Keratinocyte (primary cell): ENCODE measurements at regions not wholly inside any gene's neighbourhood (a gene's known extent, or its start where the extent isn't known, plus 50 kb on each side); places are given as distances from the start of the nearest gene placed in this dataset.
A peak's percentile ranks its signal among the peaks of the same experiment; 100 is the strongest.

Experiments used
- DNase-seq: peaks from one replicate; pipeline ENCODE4 v3.0.0-alpha.2; 2011; ENCODE audit warnings: low read depth, missing footprints, low spot score
- FAIRE-seq: peaks from 2 replicates; lab custom pipeline; 2011; peaks lifted over from hg19 to GRCh38; lab: Jason Lieb, UNC
- H2AFZ ChIP-seq: 2 replicates; pipeline ENCODE4 v1.6.0; 2012; ENCODE audit warnings: low read length, control low read depth, inconsistent platforms; ENCODE audit not compliant: control insufficient read depth
- H3K27ac ChIP-seq: 2 replicates; pipeline ENCODE4 v1.5.1; 2011; ENCODE audit warnings: low read length; ENCODE audit not compliant: control insufficient read depth, insufficient read depth
- H3K27me3 ChIP-seq: 3 replicates; pipeline ENCODE4 v1.6.0; 2011; ENCODE audit warnings: low read length; ENCODE audit not compliant: control insufficient read depth, insufficient read depth; ENCODE audit errors: extremely low read depth
- H3K36me3 ChIP-seq, 2 experiments: 2 replicates in 1 of 2; 3 replicates in 1 of 2; pipeline ENCODE4 v1.5.1; 2011; ENCODE audit warnings: low read length in 2 of 2, mild to moderate bottlenecking in 1 of 2; ENCODE audit not compliant: control insufficient read depth in 2 of 2, insufficient read depth in 2 of 2; ENCODE audit errors: extremely low read depth in 1 of 2
- H3K4me1 ChIP-seq: 3 replicates; pipeline ENCODE4 v1.5.1; 2011; ENCODE audit warnings: low read length; ENCODE audit not compliant: control insufficient read depth, insufficient read depth; ENCODE audit errors: extremely low read depth
- H3K4me2 ChIP-seq: 3 replicates; pipeline ENCODE4 v1.6.0; 2011; ENCODE audit warnings: low read depth, low read length; ENCODE audit not compliant: control insufficient read depth, insufficient read depth; ENCODE audit errors: extremely low read depth
- H3K4me3 ChIP-seq, 3 experiments: fragments of 200-600 bp in 1 of 3; sonication (generic) in 1 of 3; 2 replicates in 2 of 3; 3 replicates in 1 of 3; pipeline ENCODE4 v1.5.1; 2011 to 2016; ENCODE audit warnings: low read length in 3 of 3, mild to moderate bottlenecking in 3 of 3, control low read depth in 2 of 3, inconsistent platforms in 1 of 3, low read depth in 1 of 3, mixed read lengths in 1 of 3, mixed run types in 1 of 3, moderate library complexity in 1 of 3; ENCODE audit not compliant: control insufficient read depth in 2 of 3, insufficient read depth in 2 of 3; ENCODE audit errors: extremely low read depth in 1 of 3
- H3K79me2 ChIP-seq: 2 replicates; pipeline ENCODE4 v1.6.0; 2012; ENCODE audit warnings: low read length; ENCODE audit not compliant: control insufficient read depth, insufficient read depth
- H3K9ac ChIP-seq: 3 replicates; pipeline ENCODE4 v1.6.0; 2011; ENCODE audit warnings: low read length; ENCODE audit not compliant: control insufficient read depth, insufficient read depth; ENCODE audit errors: extremely low read depth
- H3K9me1 ChIP-seq: 3 replicates; pipeline ENCODE4 v1.6.0; 2011; ENCODE audit warnings: low read length; ENCODE audit not compliant: control insufficient read depth, insufficient read depth; ENCODE audit errors: extremely low read depth
- H3K9me3 ChIP-seq: 2 replicates; pipeline ENCODE4 v1.5.1; 2012; ENCODE audit warnings: low read depth, low read length; ENCODE audit not compliant: control insufficient read depth
- H4K20me1 ChIP-seq: 3 replicates; pipeline ENCODE4 v1.6.0; 2011; ENCODE audit warnings: low read length; ENCODE audit not compliant: control insufficient read depth, insufficient read depth; ENCODE audit errors: extremely low read depth
- CTCF ChIP-seq, 3 experiments: IDR thresholded peaks in 1 of 3; conservative IDR thresholded peaks in 1 of 3; optimal IDR thresholded peaks in 1 of 3; 2 replicates in 2 of 3; 3 replicates in 1 of 3; pipeline versions ENCODE3 to v1.5.1; 2011; ENCODE audit warnings: low read length in 3 of 3, mild to moderate bottlenecking in 3 of 3, moderate library complexity in 2 of 3, control low read depth in 1 of 3, inconsistent platforms in 1 of 3; ENCODE audit not compliant: insufficient read depth in 2 of 3; ENCODE audit errors: extremely low read depth in 1 of 3
- EZH2 ChIP-seq: IDR thresholded peaks from one replicate; pipeline ENCODE4 v1.6.1; 2012; ENCODE audit warnings: inconsistent platforms, mild to moderate bottlenecking, low read length, moderate library complexity
- dilution Hi-C: fragments of 300-500 bp; cut with MboI; formaldehyde crosslinking; loops from one replicate; pipeline ENCODE4 v1.7.0; 2020; ENCODE audit warnings: low sequenced_read_pairs; ENCODE audit not compliant: extremely low pct_ligation_motif_present

- Histone ChIP-seq H4K20me1 (no peaks in the 10 kb centered on the region), H2AFZ (no peak overlapping the region), H3K4me1 (no peaks in the 10 kb centered on the region), H3K9me3 (no peaks in the 10 kb centered on the region), H3K79me2 (no peaks in the 10 kb centered on the region), H3K4me3 (no peak overlapping the region), H3K27me3 (no peaks in the 10 kb centered on the region), H3K9ac (no peak overlapping the region), H3K27ac (no peak overlapping the region), H3K9me1 (no peaks in the 10 kb centered on the region), H3K4me2 (no peak overlapping the region), H3K36me3 (no peaks in the 10 kb centered on the region)
- no peak for DNase-seq
- dilution Hi-C loops = no loop called here
- TF ChIP-seq CTCF (optimal IDR thresholded peaks at IDR 0.05 in 1 of 3, IDR thresholded peaks at IDR 0.05 in 1 of 3, conservative IDR thresholded peaks at IDR 0.05 in 1 of 3; ENCODE audit: extremely low read depth in 1 of 3, insufficient read depth in 2 of 3, low read length in 3 of 3) (no peak), EZH2 (no peak)
- peak; percentile 29 for FAIRE-seq
These were observed 1274.5 kb upstream of the CRIM1 start for GRCh38 chr2:35081001-35081621.

GRCh38 chr2:35080231-35080910 is 1275.2 kb upstream of the CRIM1 start:
- no peak for TF ChIP-seq CTCF (optimal IDR thresholded peaks at IDR 0.05 in 1 of 3, IDR thresholded peaks at IDR 0.05 in 1 of 3, conservative IDR thresholded peaks at IDR 0.05 in 1 of 3; ENCODE audit: extremely low read depth in 1 of 3, insufficient read depth in 2 of 3, low read length in 3 of 3)
- no peak for TF ChIP-seq EZH2
- no peaks in the 10 kb centered on the region for H3K9me1 ChIP-seq
- H3K4me2 ChIP-seq = no peak overlapping the region
- no peaks in the 10 kb centered on the region for H3K79me2 ChIP-seq
- H3K27me3 ChIP-seq = no peaks in the 10 kb centered on the region
- dilution Hi-C loops = no loop called here
- no peaks in the 10 kb centered on the region for H3K36me3 ChIP-seq
- no peak overlapping the region for H3K4me3 ChIP-seq
- no peak overlapping the region for H3K9ac ChIP-seq
- no peak overlapping the region for H2AFZ ChIP-seq
- no peaks in the 10 kb centered on the region for H4K20me1 ChIP-seq
- DNase-seq (no peak), FAIRE-seq (no peak)
- no peaks in the 10 kb centered on the region for H3K4me1 ChIP-seq
- H3K9me3 ChIP-seq = no peaks in the 10 kb centered on the region
- no peak overlapping the region for H3K27ac ChIP-seq
